NCI-H1436 (cell line): ENCODE measurements at regions not wholly inside any gene's neighbourhood (a gene's known extent, or its start where the extent isn't known, plus 50 kb on each side); places are given as distances from the start of the nearest gene placed in this dataset.
"Not testable (repeated sequence)": the region's sequence is repeated elsewhere in the genome, so short reads cannot be mapped to it uniquely, and the experiment has no call there.

Source experiments
- DNase-seq: peaks from one replicate; lab custom pipeline; 2025; lab: John Stamatoyannopoulos, UW

DNA sequence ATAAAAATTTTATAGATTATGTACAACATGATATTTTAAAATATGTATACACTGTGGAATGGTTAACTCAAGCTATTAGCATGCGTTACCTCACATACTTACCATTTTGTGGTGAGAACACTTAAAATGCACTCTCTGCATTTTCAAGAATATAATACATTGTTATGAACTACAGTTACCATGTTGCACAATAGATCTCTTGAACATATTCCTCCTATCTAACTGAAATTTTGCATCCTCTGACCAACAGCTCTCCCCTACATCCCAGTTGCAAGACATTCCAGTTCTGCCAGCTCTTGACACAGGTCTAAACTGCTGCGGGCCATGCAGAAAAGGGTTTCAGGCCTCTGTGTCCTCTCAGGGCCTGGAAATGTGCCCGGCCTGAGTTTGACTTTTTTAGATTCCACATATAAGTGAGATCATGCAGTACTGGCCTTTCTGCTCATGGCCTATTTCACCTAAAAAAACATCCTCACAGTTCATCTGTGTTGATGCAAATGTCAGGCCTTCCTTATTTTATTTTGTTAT lies 113.7 kb downstream of the CDCA7 start:
- no peak for DNase-seq

GRCh38 chr2:173472112-173472511 lies 117.4 kb downstream of the CDCA7 start:
- no peak for DNase-seq

GRCh38 chr2:173483137-173483536 lies 128.5 kb downstream of the CDCA7 start:
- DNase-seq, result no peak

DNA sequence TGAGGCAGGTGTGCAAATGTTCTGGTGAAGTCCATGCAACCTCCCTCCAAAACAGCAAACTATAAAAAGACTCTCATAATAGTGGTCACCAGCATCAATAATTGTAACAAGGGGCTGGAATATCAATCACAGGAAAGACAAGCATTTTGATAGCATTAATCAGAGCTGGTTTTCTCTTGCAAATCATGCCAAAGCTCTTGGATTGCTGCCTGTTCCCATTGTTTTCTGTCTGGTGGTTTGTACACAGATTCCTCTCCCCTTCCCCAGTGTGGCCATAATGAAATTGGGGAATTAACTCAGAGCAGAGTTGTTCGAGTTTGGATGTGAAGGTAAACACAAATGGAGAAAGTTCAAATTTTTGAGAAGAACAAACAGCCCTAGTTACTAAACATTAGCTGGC lies 134.2 kb downstream of the CDCA7 start:
- no peak for DNase-seq

- DNase-seq, result no peak
These were observed 136.7 kb downstream of the CDCA7 start for GRCh38 chr2:173491418-173491817.

GRCh38 chr2:173493874-173494273 lies 139.2 kb downstream of the CDCA7 start:
- DNase-seq, result no peak

DNA sequence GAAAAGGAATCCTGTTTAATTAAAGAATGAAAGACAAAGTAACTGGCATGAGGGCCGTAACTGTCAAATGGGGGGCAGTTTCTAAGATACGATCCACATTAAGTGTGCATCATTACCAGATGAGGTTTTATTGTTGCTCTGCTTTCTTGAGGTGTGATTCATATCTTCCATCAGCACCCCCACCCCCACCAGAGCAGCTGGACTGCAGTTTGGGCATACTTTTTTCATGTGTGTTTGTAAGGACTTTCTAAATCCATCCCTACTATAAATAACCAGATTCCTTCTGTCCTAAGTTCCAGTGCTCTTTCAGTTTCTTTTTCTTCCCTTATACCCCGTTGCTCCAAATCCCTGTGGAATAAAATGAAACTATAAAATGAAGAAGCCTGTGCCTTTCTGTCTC lies 142.1 kb downstream of the CDCA7 start:
- DNase-seq, result no peak

DNA sequence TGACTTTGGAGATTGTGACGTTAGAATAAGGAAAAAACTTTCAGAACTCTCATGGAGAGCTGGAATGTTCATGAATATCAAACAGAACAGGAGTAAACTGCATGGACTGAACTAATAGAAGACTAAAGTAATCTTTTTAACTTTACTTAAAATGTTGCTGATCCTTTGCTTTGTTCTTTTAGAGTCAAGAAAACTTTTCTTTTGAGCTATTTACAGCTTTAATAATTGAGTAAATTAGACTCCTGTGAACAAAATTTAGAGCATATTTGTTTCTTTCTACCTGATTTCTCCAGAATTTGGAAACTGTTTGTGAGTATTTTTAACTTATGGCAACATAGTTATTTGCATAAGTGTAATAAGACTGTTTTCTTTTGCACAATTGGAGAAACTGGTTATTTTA lies 146.3 kb downstream of the CDCA7 start:
- DNase-seq, result no peak

DNA sequence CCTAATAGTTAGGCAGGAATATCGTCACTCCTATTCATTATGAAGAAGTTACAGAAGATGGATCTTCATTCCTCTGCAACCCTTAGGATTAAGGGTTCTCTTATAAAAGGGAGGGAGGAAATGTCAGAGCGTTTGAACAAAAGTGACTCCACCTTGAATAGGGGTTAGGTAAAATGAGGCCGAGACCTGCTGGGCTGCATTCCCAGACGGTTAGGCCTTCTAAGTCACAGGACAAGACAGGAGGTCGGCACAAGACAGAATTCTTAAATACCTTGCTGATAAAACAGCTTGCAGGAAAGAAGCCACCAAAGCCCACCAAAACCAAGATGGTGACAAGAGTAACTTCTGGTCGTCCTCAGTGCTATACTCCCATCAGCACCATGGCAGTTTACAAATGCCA lies 147.6 kb downstream of the CDCA7 start:
- no peak for DNase-seq

DNA sequence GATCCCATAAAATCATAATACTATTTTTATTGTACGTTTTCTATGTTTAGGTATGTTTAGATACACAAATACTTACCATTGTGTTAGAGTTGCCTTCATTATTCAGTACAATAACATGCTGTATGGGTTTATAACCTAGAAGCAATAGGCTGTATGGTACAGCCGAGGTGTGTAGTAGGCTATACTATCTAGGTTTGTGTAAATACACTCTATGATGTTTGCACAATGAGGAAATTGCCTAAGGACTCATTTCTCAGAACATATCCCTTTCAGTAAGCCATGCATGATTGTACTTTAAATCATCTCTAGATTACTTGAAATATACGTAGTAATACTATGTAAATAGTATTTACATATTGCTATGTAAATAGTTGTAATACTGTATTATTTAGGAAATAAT lies 156.7 kb downstream of the CDCA7 start:
- DNase-seq, result no peak

DNA sequence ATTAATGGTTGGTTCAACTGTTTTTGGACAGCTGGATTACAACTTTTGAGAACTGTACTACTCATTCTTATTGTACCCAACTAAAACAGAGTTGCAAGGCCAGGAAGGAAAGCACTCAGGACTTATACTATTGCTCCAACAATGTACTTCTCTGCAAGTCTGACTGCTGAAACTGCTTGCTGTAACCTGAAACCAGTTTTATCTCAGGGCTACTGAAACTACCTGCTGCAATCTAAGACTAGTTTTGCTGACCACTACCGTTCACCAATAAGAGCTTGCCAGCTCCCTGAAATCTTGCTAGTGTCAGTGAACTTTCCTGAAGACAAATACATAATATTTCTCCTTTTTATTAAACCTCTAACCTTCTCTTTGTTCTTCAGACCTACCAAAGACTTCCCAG lies 157.3 kb downstream of the CDCA7 start:
- DNase-seq, result no peak

- no peak for DNase-seq
These were observed 158.5 kb downstream of the CDCA7 start for GRCh38 chr2:173513107-173513727.

DNA sequence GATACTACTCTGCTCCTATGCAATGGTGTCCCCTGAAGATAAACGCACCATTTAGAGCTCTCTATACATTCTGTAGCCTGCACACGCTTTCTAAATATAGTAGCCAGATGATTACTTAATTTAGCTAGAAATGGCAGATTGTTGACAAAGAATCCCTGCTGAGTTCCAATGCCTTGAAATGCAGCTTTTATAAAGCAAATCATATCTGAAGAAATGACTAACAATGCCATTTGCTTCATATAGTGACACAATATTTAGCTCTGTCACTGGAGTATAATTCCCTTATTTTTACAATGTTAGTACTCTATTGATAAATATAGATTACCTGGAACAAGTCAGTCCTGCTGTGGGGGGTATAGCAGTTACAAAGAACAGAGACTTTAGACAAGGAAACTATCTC lies 166.2 kb downstream of the CDCA7 start:
- DNase-seq, result no peak

DNA sequence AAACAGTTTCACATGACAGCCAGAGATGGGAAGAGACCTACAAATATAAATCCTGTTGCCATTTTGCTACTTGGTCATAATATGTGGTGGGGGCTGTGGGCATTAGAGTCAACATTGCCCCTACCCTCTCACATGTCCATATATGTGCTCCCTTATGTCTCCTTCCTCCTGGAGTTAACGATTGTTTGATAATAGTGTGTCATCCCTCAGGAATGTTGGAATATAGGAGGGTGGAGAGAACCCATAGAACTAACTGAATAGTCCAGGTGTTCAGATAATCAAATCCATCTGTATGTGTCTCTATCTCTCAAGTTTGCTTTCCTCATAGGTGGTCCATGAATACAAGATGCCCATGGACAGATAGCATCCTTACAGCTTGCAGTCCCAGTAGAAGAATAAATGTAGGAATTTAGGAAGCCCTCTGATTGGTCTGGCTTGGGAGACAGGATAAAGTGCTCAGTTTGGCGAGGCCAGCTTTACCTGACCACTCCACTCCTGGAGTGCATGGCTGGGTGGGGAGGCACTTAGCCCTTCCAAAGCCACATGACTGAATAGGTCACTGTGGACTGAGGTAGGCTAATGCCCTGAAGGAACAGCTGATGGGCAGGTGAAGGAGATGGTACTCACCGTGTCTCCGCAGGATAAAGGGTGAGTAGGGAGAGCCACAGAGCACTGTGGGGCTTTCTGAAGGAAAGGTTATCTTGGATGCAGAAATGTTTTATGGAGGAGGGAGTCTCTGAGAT lies 166.9 kb downstream of the CDCA7 start:
- DNase-seq, result no peak

- DNase-seq, result no peak
These were observed 168.8 kb downstream of the CDCA7 start for GRCh38 chr2:173523497-173523896.

- DNase-seq, result no peak
These were observed 169.7 kb downstream of the CDCA7 start for GRCh38 chr2:173524256-173524955.

GRCh38 chr2:173532732-173533531 lies 178.3 kb downstream of the CDCA7 start:
- not testable (repeated sequence) for DNase-seq

- no peak for DNase-seq
These were observed 183.0 kb downstream of the CDCA7 start for GRCh38 chr2:173537694-173538093.

- DNase-seq, result no peak
These were observed 184.9 kb downstream of the CDCA7 start for GRCh38 chr2:173539615-173540014.

- DNase-seq, result no peak
These were observed 190.1 kb downstream of the CDCA7 start for GRCh38 chr2:173544641-173545363.

- no peak for DNase-seq
These were observed 190.7 kb downstream of the CDCA7 start for GRCh38 chr2:173545364-173545763.

- no peak for DNase-seq
These were observed 192.8 kb downstream of the CDCA7 start for GRCh38 chr2:173547499-173547898.
